ENCODE measurements at regions not wholly inside any gene's neighbourhood (a gene's known extent, or its start where the extent isn't known, plus 50 kb on each side); places are given as distances from the start of the nearest gene placed in this dataset.
A peak's percentile ranks its signal among the peaks of the same experiment; 100 is the strongest.
"Not testable (repeated sequence)": the region's sequence is repeated elsewhere in the genome, so short reads cannot be mapped to it uniquely, and the experiment has no call there.

GRCh38 chr2:89160306-89160705 lies 468.8 kb downstream of the RPIA start:
- DNase-seq = not testable (repeated sequence)

DNA sequence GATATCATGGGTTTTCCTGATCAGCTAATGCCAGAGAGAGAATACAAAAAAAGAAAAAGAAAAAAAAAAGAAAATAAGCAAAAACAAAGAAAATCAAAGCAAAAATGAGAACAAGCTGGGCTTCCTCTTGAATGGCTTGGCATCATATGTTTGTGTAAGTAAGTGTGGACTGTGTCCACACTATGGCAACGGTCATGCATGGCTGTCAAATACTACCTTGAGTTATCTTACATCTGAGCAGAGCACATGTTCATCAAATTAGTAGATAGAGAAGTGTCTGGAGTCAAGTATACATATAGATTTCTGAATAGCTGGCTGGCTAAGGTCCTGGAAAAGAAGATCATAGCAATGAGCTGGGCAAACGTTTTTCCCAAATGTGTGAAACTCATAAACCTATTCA lies 470.2 kb downstream of the RPIA start:
- DNase-seq = not testable (repeated sequence)

GRCh38 chr2:89170506-89171173 lies 479.2 kb downstream of the RPIA start:
- DNase-seq = not testable (repeated sequence)

- not testable (repeated sequence) for DNase-seq
These were observed 479.7 kb downstream of the RPIA start for GRCh38 chr2:89171174-89171519.

GRCh38 chr2:89177004-89177403 lies 485.5 kb downstream of the RPIA start:
- DNase-seq = not testable (repeated sequence)

GRCh38 chr2:89182221-89182620 lies 490.7 kb downstream of the RPIA start:
- not testable (repeated sequence) for DNase-seq

- not testable (repeated sequence) for DNase-seq
These were observed 493.3 kb downstream of the RPIA start for GRCh38 chr2:89184746-89185145.

- not testable (repeated sequence) for DNase-seq
These were observed 504.3 kb downstream of the RPIA start for GRCh38 chr2:89195636-89196251.

- not testable (repeated sequence) for DNase-seq
These were observed 505.2 kb downstream of the RPIA start for GRCh38 chr2:89196719-89197118.

- not testable (repeated sequence) for DNase-seq
These were observed 506.6 kb downstream of the RPIA start for GRCh38 chr2:89198026-89198425.

DNA sequence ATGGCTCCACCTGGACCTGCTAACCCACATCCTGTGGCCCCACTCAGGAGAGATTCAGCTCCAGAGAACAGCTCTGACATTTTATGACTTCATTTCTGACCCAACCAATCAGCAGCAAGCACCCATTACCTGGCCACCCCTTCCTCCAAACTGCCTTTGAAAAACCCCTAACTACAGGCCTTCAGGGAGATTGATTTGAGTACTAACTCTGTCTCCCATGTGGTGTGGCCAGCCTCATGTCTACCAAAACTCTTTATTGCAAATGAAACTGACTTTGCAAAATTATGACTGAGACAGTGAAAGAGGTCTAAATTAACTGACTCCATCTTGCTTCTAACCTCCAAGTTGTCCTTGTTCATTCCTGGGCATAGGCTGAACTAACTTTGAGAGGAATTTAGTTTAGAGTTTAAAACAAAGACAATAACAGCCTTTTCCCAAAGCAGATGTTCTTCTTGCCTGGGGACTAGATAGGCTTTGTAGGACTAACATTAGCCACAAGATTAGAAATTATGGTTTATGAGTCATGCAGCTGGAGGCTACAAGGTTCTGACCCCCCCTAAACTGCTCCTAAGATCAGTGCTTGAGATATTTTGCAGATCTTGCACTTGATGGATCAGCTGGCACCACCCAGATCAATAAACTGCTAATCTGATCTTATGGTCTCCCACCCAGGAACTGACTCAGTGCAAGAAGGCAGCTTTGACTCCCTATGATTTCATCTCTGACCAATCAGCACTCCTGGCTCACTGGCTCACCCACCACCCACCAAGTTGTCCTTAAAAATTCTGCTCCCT lies 508.2 kb downstream of the RPIA start:
- DNase-seq = not testable (repeated sequence)

- DNase-seq = not testable (repeated sequence)
These were observed 508.7 kb downstream of the RPIA start for GRCh38 chr2:89200247-89200527.

- DNase-seq = not testable (repeated sequence)
These were observed 511.0 kb downstream of the RPIA start for GRCh38 chr2:89202518-89202917.

DNA sequence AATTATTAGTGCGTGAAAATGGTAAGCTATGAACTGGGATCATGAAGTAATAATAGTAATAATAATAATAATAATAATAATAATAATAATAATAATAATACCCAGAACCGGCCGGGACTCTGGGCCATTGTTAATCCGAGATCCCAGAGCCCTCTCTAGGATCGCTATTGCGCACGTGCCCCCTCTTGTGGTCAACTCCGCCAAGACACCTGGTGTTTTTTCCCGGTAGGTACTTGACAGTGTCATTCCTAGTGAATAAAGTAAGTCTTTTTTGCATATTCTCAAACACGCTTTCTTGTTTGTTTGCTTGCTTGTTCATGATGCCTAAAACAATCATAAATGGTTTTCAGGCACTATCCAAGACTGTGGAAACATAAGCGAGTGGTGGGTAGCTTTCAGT lies 513.7 kb downstream of the RPIA start:
- peak in 1 of 2 experiments; percentile 1 for DNase-seq

DNA sequence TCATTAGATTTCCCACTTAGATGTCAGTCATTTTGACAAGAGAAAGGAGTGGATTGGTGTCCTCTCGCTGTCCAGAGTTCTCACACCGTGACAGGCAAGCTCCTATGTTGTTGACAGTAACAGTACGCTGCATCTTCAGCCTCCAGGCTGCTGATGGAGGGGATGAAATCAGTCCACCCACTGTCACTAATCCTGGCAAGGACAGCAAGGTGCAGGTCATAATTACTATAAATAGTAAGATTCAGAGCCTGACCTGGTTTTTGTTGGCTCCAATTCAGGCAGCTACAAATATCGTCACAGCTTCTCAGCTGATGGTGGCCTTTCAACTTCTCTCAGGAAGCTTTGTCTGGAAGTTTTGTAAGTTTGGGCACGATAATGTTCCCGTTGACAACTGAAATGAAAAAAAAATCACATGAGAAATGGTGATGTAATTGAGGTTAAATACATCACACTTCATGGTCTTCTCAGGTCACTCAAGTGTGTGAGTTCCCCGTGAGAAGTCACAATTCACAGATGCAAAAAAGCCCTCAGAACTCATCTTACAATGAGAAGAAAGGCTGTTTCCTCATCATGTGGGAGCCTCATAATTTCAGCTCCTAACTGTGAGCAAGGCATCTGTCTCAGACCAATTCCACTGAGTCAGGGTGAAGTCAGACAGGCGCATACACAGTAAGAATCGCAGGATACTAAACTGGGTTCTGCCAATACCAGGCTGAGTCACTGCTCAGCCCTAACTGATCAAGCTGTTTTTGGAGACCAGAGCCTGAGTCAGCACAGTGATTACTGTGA lies 516.9 kb downstream of the RPIA start:
- DNase-seq = peak in 1 of 2 experiments; percentile 0

GRCh38 chr2:89213151-89213550 lies 521.7 kb downstream of the RPIA start:
- DNase-seq = peak in 1 of 2 experiments; percentile 3

- not testable (repeated sequence) for DNase-seq
These were observed 522.3 kb downstream of the RPIA start for GRCh38 chr2:89213811-89214210.

GRCh38 chr2:89221474-89221873 lies 530.0 kb downstream of the RPIA start:
- not testable (repeated sequence) for DNase-seq

DNA sequence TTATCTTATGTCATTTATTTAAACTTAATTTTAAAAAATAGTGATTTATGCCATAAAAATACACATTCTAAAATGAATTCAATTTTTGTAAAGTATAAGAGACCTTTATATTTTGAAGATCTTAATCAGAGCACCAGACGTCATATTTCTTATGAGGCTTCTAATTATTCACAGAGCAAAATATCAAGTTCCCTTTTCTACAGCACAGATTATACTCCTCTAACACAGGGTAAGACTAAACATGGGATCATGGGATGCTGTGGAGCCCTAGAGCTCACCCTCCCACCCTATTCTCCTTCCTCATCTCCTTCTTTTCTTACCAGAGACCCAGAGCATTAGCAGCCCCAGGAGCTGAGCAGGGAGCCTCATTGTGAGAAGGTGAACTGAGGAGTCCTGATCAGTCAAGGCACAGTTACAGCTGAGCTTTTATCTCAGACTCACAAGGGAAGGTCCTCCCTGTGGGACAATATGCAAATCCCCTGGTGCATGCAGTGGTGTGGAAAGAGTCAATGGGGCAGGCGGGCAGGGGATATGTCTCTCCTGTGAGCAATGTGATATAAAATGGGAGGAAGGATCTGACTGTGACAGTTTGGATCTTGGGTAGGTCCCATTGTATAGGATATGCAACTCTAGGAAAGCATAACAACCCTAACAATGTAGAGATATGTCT lies 530.7 kb downstream of the RPIA start:
- not testable (repeated sequence) for DNase-seq

DNA sequence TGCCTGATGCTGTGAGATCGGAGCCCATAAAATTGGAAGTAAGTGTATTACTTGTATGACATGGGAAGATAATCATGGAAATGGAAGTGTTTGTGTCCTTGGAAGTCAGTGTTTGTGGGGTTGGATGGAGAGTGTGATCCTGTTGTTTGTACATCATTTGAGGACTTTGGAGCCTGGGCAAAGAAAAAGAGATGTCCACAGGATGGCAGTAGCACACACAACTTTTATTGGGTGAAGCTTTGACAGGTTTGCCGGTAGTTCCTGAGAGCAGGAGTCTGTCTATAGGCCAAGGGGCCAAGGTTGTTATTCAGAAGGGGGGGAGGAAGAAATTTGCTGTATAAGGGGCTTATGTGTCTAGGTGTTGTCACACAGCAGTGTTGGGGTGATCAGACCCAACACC lies 533.3 kb downstream of the RPIA start:
- not testable (repeated sequence) for DNase-seq

GRCh38 chr2:89229979-89230378 lies 538.5 kb downstream of the RPIA start:
- not testable (repeated sequence) for DNase-seq

- DNase-seq = not testable (repeated sequence)
These were observed 539.8 kb downstream of the RPIA start for GRCh38 chr2:89231241-89231640.

GRCh38 chr2:89233931-89234330 lies 542.5 kb downstream of the RPIA start:
- DNase-seq = not testable (repeated sequence)

All from SW 1271 (cell line).